GM12872 (cell line): ENCODE measurements at regions not wholly inside any gene's neighbourhood (a gene's known extent, or its start where the extent isn't known, plus 50 kb on each side); places are given as distances from the start of the nearest gene placed in this dataset.

Experiments
- CTCF ChIP-seq: IDR thresholded peaks from 3 replicates; pipeline ENCODE4 v1.5.1; 2011; ENCODE audit warnings: low read depth, mild to moderate bottlenecking, low read length, moderate library complexity; ENCODE audit not compliant: insufficient read depth

- no peak for TF ChIP-seq CTCF
These were observed 342.1 kb downstream of the EIPR1 start for GRCh38 chr2:3035385-3036050.

- no peak for TF ChIP-seq CTCF
These were observed 342.8 kb downstream of the EIPR1 start for GRCh38 chr2:3034856-3035255.

- TF ChIP-seq CTCF = no peak
These were observed 343.2 kb downstream of the EIPR1 start for GRCh38 chr2:3034396-3034795.

- TF ChIP-seq CTCF = no peak
These were observed 344.3 kb downstream of the EIPR1 start for GRCh38 chr2:3033315-3033714.

GRCh38 chr2:3025984-3026383 lies 351.6 kb downstream of the EIPR1 start:
- TF ChIP-seq CTCF = no peak

DNA sequence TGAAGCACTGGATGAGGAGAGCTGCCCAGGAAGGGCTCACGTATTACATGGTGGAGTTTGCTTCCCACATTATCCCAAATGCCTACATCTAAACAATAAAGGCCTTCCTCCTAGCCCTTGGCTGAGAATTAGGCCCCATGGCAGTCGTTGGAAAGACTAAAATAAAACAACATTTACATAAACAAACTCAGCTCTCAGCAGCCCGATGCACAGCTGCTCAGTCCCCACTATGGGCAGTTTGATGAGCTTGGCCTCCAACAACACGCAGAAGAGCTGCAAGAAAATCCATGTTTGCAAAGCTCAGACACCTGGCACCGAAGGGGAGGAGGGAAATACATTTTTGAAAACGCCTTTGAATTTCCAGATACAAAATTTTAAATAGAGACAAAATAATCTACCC lies 352.4 kb downstream of the EIPR1 start:
- TF ChIP-seq CTCF = no peak

- TF ChIP-seq CTCF = no peak
These were observed 353.1 kb downstream of the EIPR1 start for GRCh38 chr2:3024401-3024935.

GRCh38 chr2:3023531-3023930 lies 354.1 kb downstream of the EIPR1 start:
- TF ChIP-seq CTCF = no peak
